ENCODE measurements at regions not wholly inside any gene's neighbourhood (a gene's known extent, or its start where the extent isn't known, plus 50 kb on each side); places are given as distances from the start of the nearest gene placed in this dataset.

- ATAC-seq, result no peak
- TF ChIP-seq ESRRG (CRISPR knock-in tag; IDR thresholded peaks at IDR 0.05), result no peak
- no peak for TF ChIP-seq ZFP30 (CRISPR knock-in tag; IDR thresholded peaks at IDR 0.05)
- TF ChIP-seq ARNTL (CRISPR knock-in tag; IDR thresholded peaks at IDR 0.05; ENCODE audit: borderline replicate concordance, low read depth), result no peak
- no peak for TF ChIP-seq CREB5 (CRISPR knock-in tag; IDR thresholded peaks at IDR 0.05; ENCODE audit: low read depth)
- no peak for TF ChIP-seq OSR1 (CRISPR knock-in tag; IDR thresholded peaks at IDR 0.05)
- TF ChIP-seq ZNF565 (CRISPR knock-in tag; conservative IDR thresholded peaks at IDR 0.05; ENCODE audit: low read depth), result no peak
Observed at GRCh38 chr13:55497486-55497885, 1643.2 kb upstream of the PRR20A start.

- TF ChIP-seq, protein P1, sequence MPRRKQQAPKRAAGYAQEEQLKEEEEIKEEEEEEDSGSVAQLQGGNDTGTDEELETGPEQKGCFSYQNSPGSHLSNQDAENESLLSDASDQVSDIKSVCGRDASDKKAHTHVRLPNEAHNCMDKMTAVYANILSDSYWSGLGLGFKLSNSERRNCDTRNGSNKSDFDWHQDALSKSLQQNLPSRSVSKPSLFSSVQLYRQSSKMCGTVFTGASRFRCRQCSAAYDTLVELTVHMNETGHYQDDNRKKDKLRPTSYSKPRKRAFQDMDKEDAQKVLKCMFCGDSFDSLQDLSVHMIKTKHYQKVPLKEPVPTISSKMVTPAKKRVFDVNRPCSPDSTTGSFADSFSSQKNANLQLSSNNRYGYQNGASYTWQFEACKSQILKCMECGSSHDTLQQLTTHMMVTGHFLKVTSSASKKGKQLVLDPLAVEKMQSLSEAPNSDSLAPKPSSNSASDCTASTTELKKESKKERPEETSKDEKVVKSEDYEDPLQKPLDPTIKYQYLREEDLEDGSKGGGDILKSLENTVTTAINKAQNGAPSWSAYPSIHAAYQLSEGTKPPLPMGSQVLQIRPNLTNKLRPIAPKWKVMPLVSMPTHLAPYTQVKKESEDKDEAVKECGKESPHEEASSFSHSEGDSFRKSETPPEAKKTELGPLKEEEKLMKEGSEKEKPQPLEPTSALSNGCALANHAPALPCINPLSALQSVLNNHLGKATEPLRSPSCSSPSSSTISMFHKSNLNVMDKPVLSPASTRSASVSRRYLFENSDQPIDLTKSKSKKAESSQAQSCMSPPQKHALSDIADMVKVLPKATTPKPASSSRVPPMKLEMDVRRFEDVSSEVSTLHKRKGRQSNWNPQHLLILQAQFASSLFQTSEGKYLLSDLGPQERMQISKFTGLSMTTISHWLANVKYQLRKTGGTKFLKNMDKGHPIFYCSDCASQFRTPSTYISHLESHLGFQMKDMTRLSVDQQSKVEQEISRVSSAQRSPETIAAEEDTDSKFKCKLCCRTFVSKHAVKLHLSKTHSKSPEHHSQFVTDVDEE (CRISPR knock-in tag; IDR thresholded peaks at IDR 0.05), result no peak
- TF ChIP-seq ISL1 (CRISPR knock-in tag; IDR thresholded peaks at IDR 0.05) (no peak), OSR1 (CRISPR knock-in tag; IDR thresholded peaks at IDR 0.05) (no peak), BACH2 (CRISPR knock-in tag; IDR thresholded peaks at IDR 0.05; ENCODE audit: borderline replicate concordance) (no peak), TCF4 (CRISPR knock-in tag; IDR thresholded peaks at IDR 0.05; ENCODE audit: borderline replicate concordance) (no peak), RARB (CRISPR knock-in tag; IDR thresholded peaks at IDR 0.05) (no peak), CSDC2 (CRISPR knock-in tag; IDR thresholded peaks at IDR 0.05) (no peak), CREB5 (CRISPR knock-in tag; IDR thresholded peaks at IDR 0.05; ENCODE audit: low read depth) (no peak)
- ATAC-seq, result no peak
Observed at GRCh38 chr13:55500694-55501093, 1640.0 kb upstream of the PRR20A start.

- TF ChIP-seq CREB5 (CRISPR knock-in tag; IDR thresholded peaks at IDR 0.05; ENCODE audit: low read depth) (no peak), BACH2 (CRISPR knock-in tag; IDR thresholded peaks at IDR 0.05; ENCODE audit: borderline replicate concordance) (no peak), ZFP30 (CRISPR knock-in tag; IDR thresholded peaks at IDR 0.05) (no peak), PPARA (CRISPR knock-in tag; IDR thresholded peaks at IDR 0.05; ENCODE audit: borderline replicate concordance) (no peak), ZNF565 (CRISPR knock-in tag; conservative IDR thresholded peaks at IDR 0.05; ENCODE audit: low read depth) (no peak), TCF4 (CRISPR knock-in tag; IDR thresholded peaks at IDR 0.05; ENCODE audit: borderline replicate concordance) (no peak)
- no peak for ATAC-seq
Observed at GRCh38 chr13:55516610-55517009, 1624.1 kb upstream of the PRR20A start.

DNA sequence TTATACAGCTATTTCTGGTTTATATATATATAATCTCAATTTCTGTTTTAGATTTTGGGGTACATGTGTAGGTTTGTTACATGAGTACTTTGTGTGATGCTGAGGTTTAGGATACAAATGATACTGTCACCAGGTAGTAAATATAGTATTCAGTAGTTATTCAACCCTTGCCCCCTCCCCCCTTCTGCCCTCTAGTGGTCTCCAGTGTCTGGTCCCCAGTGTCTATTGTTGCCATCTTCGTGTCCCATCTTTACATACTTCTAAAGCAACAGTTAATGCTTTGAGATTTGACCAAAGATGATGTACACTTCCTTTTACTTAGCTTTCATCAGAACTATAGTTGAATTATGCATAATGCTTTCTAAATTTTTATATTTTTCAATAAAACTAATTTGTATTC lies 1623.4 kb upstream of the PRR20A start:
- ATAC-seq, result no peak
- no peak for TF ChIP-seq ZNF565 (CRISPR knock-in tag; conservative IDR thresholded peaks at IDR 0.05; ENCODE audit: low read depth)
- TF ChIP-seq CREB5 (CRISPR knock-in tag; IDR thresholded peaks at IDR 0.05; ENCODE audit: low read depth), result no peak
- TF ChIP-seq GLIS3 (CRISPR knock-in tag; IDR thresholded peaks at IDR 0.05), result no peak
- no peak for TF ChIP-seq ZNF70 (CRISPR knock-in tag; IDR thresholded peaks at IDR 0.05)
- TF ChIP-seq PPARA (CRISPR knock-in tag; IDR thresholded peaks at IDR 0.05; ENCODE audit: borderline replicate concordance), result no peak
- TF ChIP-seq ZFP30 (CRISPR knock-in tag; IDR thresholded peaks at IDR 0.05), result no peak
- TF ChIP-seq PATZ1 (CRISPR knock-in tag; IDR thresholded peaks at IDR 0.05; ENCODE audit: borderline replicate concordance), result no peak
- TF ChIP-seq, protein P1 (CRISPR knock-in tag; IDR thresholded peaks at IDR 0.05), result no peak
- no peak for TF ChIP-seq BACH2 (CRISPR knock-in tag; IDR thresholded peaks at IDR 0.05; ENCODE audit: borderline replicate concordance)
- TF ChIP-seq TCF4 (CRISPR knock-in tag; IDR thresholded peaks at IDR 0.05; ENCODE audit: borderline replicate concordance), result no peak
- TF ChIP-seq, protein P2, sequence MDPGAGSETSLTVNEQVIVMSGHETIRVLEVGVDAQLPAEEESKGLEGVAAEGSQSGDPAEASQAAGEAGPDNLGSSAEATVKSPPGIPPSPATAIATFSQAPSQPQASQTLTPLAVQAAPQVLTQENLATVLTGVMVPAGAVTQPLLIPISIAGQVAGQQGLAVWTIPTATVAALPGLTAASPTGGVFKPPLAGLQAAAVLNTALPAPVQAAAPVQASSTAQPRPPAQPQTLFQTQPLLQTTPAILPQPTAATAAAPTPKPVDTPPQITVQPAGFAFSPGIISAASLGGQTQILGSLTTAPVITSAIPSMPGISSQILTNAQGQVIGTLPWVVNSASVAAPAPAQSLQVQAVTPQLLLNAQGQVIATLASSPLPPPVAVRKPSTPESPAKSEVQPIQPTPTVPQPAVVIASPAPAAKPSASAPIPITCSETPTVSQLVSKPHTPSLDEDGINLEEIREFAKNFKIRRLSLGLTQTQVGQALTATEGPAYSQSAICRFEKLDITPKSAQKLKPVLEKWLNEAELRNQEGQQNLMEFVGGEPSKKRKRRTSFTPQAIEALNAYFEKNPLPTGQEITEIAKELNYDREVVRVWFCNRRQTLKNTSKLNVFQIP (CRISPR knock-in tag; IDR thresholded peaks at IDR 0.05; ENCODE audit: borderline replicate concordance, low read depth), result no peak
- TF ChIP-seq OSR1 (CRISPR knock-in tag; IDR thresholded peaks at IDR 0.05), result no peak
- TF ChIP-seq TOX (CRISPR knock-in tag; IDR thresholded peaks at IDR 0.05; ENCODE audit: borderline replicate concordance), result no peak
- TF ChIP-seq RARB (CRISPR knock-in tag; IDR thresholded peaks at IDR 0.05), result no peak
- no peak for TF ChIP-seq ZC3H10 (CRISPR knock-in tag; IDR thresholded peaks at IDR 0.05)
- no peak for TF ChIP-seq ISL1 (CRISPR knock-in tag; IDR thresholded peaks at IDR 0.05)
